PC-9 (cell line): ENCODE measurements at regions not wholly inside any gene's neighbourhood (a gene's known extent, or its start where the extent isn't known, plus 50 kb on each side); places are given as distances from the start of the nearest gene placed in this dataset.
"Not testable (repeated sequence)": the region's sequence is repeated elsewhere in the genome, so short reads cannot be mapped to it uniquely, and the experiment has no call there.

Experiments
- BruUV-seq: library from RNA; stranded (reverse); fragments of 400-500 nt; replicated peaks from 2 replicates; lab custom pipeline; 2021; lab: Mats Ljungman, UMichigan
- CTCF ChIA-PET: fragments of 300-600 bp; sonication (Branson Sonifier 250); formaldehyde crosslinking; loops from one replicate; lab custom pipeline; 2022; ENCODE audit warnings: antibody characterized with exemption; lab: Charles Lee
- POLR2A ChIA-PET: fragments of 300-600 bp; sonication (Branson Sonifier 250); formaldehyde crosslinking; loops from one replicate; lab custom pipeline; 2022; ENCODE audit warnings: antibody characterized with exemption; ENCODE audit not compliant: unreplicated experiment; lab: Charles Lee
- DNase-seq, 2 experiments: peaks; one replicate each; pipeline versions ENCODE4 v3.0.0 to v3.0.0-alpha.2; 2015 to 2022; ENCODE audit warnings: mixed read lengths in 1 of 2
- H2AFZ ChIP-seq: fragments of 200-600 bp; sonication (generic); 2 replicates; pipeline ENCODE4 v1.8.1; 2017; ENCODE audit warnings: antibody characterized with exemption
- H3F3A ChIP-seq: fragments of 200-600 bp; sonication (generic); 2 replicates; pipeline ENCODE4 v1.8.1; 2017; ENCODE audit warnings: antibody characterized with exemption, mild to moderate bottlenecking, low read depth; ENCODE audit not compliant: insufficient read depth
- H3K27ac ChIP-seq: fragments of 200-600 bp; sonication (generic); 2 replicates; pipeline ENCODE4 v1.6.1; 2016; ENCODE audit warnings: mixed run types
- H3K27me3 ChIP-seq: fragments of 200-600 bp; sonication (generic); 2 replicates; pipeline ENCODE4 v1.6.1; 2016; ENCODE audit warnings: low read depth, mixed run types; ENCODE audit not compliant: insufficient read depth
- H3K36me3 ChIP-seq: fragments of 200-600 bp; sonication (generic); 2 replicates; pipeline ENCODE4 v1.6.1; 2016; ENCODE audit warnings: low read depth, mixed run types
- H3K4me1 ChIP-seq: fragments of 200-600 bp; sonication (generic); replicated peaks from 2 replicates; pipeline ENCODE4 v1.6.1; 2016; ENCODE audit warnings: mixed run types; ENCODE audit not compliant: insufficient read depth
- H3K4me2 ChIP-seq: fragments of 200-600 bp; sonication (generic); 2 replicates; pipeline ENCODE4 v1.6.1; 2017; ENCODE audit warnings: mixed run types
- H3K4me3 ChIP-seq: fragments of 200-600 bp; sonication (generic); 2 replicates; pipeline ENCODE4 v1.6.1; 2016; ENCODE audit warnings: mixed run types
- H3K79me2 ChIP-seq: fragments of 200-600 bp; sonication (generic); 2 replicates; pipeline ENCODE4 v1.6.1; 2017; ENCODE audit warnings: low read depth, mixed run types
- H3K9me2 ChIP-seq: fragments of 200-600 bp; sonication (generic); 2 replicates; pipeline ENCODE4 v1.8.1; 2017; ENCODE audit warnings: mild to moderate bottlenecking; ENCODE audit not compliant: insufficient read depth
- H3K9me3 ChIP-seq: fragments of 200-600 bp; sonication (generic); 2 replicates; pipeline ENCODE4 v1.8.1; 2016; ENCODE audit warnings: low read depth; ENCODE audit not compliant: insufficient read depth
- H4K20me1 ChIP-seq: fragments of 200-600 bp; sonication (generic); 2 replicates; pipeline ENCODE4 v1.8.1; 2017; ENCODE audit not compliant: insufficient read depth
- EZH2 ChIP-seq: fragments of 200-600 bp; sonication (generic); IDR thresholded peaks from 2 replicates; pipeline ENCODE4 v1.8.0; 2017; ENCODE audit warnings: antibody characterized with exemption, low read depth
- intact Hi-C: fragments of 100-400 bp; cut with micrococcal nuclease; formaldehyde crosslinking; loops from one replicate; pipeline ENCODE4 v1.10.0; 2022; ENCODE audit not compliant: unreplicated experiment
- TF ChIP-seq, protein P1 (sequence below): fragments of 200-600 bp; sonication (generic); conservative IDR thresholded peaks from 2 replicates; pipeline ENCODE4 v1.6.1; 2017; ENCODE audit warnings: mixed run types, antibody characterized with exemption, mild to moderate bottlenecking, moderate library complexity

DNA sequence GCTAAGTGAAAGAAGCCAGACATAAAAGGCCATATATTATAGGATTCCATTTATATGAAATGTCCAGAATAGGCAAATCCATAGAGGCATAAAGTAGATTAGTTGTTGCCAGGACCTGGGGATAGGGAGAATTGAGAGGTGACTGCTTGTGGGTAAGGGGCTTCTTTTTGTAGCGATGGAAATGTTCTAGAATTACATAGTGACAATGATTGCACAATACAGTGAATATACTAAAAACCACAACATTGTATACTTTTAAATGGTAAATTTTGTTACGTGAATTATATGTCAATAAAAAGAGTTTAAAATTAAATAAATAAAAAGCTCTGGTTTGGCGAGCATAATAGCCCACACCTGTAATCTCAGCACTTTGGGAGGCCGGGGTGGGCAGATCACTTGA is 486.8 kb downstream of the KLF12 start:
- intact Hi-C loops: no loop called here
- H3K9me3 ChIP-seq: no peaks in the 10 kb centered on the region
- no peak for TF ChIP-seq EZH2
- TF ChIP-seq, protein P1, sequence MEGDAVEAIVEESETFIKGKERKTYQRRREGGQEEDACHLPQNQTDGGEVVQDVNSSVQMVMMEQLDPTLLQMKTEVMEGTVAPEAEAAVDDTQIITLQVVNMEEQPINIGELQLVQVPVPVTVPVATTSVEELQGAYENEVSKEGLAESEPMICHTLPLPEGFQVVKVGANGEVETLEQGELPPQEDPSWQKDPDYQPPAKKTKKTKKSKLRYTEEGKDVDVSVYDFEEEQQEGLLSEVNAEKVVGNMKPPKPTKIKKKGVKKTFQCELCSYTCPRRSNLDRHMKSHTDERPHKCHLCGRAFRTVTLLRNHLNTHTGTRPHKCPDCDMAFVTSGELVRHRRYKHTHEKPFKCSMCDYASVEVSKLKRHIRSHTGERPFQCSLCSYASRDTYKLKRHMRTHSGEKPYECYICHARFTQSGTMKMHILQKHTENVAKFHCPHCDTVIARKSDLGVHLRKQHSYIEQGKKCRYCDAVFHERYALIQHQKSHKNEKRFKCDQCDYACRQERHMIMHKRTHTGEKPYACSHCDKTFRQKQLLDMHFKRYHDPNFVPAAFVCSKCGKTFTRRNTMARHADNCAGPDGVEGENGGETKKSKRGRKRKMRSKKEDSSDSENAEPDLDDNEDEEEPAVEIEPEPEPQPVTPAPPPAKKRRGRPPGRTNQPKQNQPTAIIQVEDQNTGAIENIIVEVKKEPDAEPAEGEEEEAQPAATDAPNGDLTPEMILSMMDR: no peak
- H3K4me3 ChIP-seq: no peak overlapping the region
- no peaks in the 10 kb centered on the region for H4K20me1 ChIP-seq
- POLR2A ChIA-PET: no interaction called here
- no peaks in the 10 kb centered on the region for H3K4me1 ChIP-seq
- BruUV-seq: no TSS peak
- no peak overlapping the region for H2AFZ ChIP-seq
- CTCF ChIA-PET: no interaction called here
- no peak overlapping the region for H3K27ac ChIP-seq
- H3K79me2 ChIP-seq: no peaks in the 10 kb centered on the region
- no peak for DNase-seq
- no peak overlapping the region for H3K4me2 ChIP-seq
- H3K36me3 ChIP-seq: no peaks in the 10 kb centered on the region
- H3K27me3 ChIP-seq: no peaks in the 10 kb centered on the region
- no peaks in the 10 kb centered on the region for H3F3A ChIP-seq
- H3K9me2 ChIP-seq: no peaks in the 10 kb centered on the region

DNA sequence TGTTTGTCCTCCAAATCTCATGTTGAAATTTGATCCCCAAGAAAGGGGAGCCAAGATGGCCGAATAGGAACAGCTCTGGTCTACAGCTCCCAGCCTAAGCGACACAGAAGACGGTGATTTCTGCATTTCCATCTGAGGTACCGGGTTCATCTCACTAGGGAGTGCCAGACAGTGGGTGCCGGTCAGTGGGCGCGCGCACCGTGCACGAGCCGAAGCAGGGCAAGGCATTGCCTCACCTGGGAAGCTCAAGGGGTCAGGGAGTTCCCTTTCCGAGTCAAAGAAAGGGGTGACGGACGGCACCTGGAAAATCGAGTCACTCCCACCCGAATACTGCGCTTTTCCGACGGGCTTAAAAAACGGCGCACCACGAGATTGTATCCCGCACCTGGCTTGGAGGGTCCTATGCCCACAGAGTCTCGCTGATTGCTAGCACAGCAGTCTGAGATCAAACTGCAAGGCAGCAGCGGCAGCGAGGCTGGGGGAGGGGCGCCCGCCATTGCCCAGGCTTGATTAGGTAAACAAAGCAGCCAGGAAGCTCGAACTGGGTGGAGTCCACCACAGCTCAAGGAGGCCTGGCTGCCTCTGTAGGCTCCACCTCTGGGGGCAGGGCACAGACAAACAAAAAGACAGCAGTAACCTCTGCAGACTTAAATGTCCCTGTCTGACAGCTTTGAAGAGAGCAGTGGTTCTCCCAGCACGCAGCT is 493.6 kb downstream of the KLF12 start:
- POLR2A ChIA-PET: not testable (repeated sequence)

DNA sequence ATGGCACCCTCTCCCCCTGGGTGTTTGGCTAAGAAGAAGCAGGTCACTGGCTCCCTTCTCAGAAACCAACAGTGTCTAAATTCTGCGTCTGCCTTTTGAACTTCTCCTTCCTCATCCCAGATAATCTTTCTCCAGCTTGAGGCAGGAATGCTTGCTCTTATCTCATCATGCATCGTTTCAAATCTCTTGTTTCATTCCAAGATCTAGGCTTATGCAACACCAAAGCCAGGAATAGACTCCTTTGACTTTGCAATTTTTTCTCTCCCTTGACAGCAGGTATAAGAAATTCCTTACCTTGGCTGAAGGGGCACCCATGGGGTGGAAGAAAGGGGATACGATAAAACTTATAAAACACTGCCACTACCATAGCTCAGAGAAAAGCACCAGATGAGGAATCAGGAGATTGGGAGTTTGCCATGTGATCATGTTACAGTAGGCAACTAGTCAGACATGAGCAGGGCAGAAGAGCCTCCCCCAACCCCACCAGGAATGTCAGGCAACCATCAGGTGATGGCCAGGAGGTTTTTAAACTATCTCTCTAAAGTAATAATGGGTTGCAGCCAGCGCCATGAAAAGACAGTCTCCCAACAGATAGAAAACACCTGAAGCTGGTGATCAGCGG is 498.9 kb downstream of the KLF12 start:
- H3K4me3 ChIP-seq: no peak overlapping the region
- no peak for DNase-seq
- no peaks in the 10 kb centered on the region for H3K27me3 ChIP-seq
- no peaks in the 10 kb centered on the region for H3K79me2 ChIP-seq
- no peaks in the 10 kb centered on the region for H3K9me2 ChIP-seq
- H3K27ac ChIP-seq: no peak overlapping the region
- H3K36me3 ChIP-seq: no peaks in the 10 kb centered on the region
- H3K9me3 ChIP-seq: no peaks in the 10 kb centered on the region
- BruUV-seq: no TSS peak
- no peaks in the 10 kb centered on the region for H4K20me1 ChIP-seq
- intact Hi-C loops: no loop called here
- H3K4me2 ChIP-seq: no peak overlapping the region
- H2AFZ ChIP-seq: no peak overlapping the region
- TF ChIP-seq, protein P1: no peak
- TF ChIP-seq EZH2: no peak
- POLR2A ChIA-PET: no interaction called here
- CTCF ChIA-PET: no interaction called here
- H3F3A ChIP-seq: no peaks in the 10 kb centered on the region
- no peaks in the 10 kb centered on the region for H3K4me1 ChIP-seq

More for the DNA sequence above, 493.6 kb downstream of the KLF12 start:
- H3K27me3 ChIP-seq, DNase-seq, BruUV-seq, H3K4me3 ChIP-seq, intact Hi-C loops, H3K79me2 ChIP-seq, H3K4me1 ChIP-seq, H3K27ac ChIP-seq, H3K9me3 ChIP-seq, H2AFZ ChIP-seq, H4K20me1 ChIP-seq, H3K4me2 ChIP-seq, CTCF ChIA-PET, H3K36me3 ChIP-seq, H3K9me2 ChIP-seq, H3F3A ChIP-seq: not testable (repeated sequence)
